Thymus (tissue), 11 donors: ENCODE measurements at regions not wholly inside any gene's neighbourhood (a gene's known extent, or its start where the extent isn't known, plus 50 kb on each side); places are given as distances from the start of the nearest gene placed in this dataset.

Source experiments
- DNase-seq, 9 donors: peaks; one replicate each; pipeline ENCODE4 v3.0.0-alpha.2; 2013; ENCODE audit warnings: low spot score in 9 of 9, low read depth in 6 of 9, missing footprints in 1 of 9
- H3K27ac ChIP-seq, 2 donors: one replicate each; pipeline ENCODE4 v1.5.1; 2013; ENCODE audit warnings: control low read depth in 1 of 2, low read depth in 1 of 2, low read length in 1 of 2, mild to moderate bottlenecking in 1 of 2, moderate library complexity in 1 of 2
- H3K27me3 ChIP-seq, 2 donors: one replicate each; pipeline ENCODE4 v1.5.1; 2013; ENCODE audit warnings: low read length in 1 of 2; ENCODE audit not compliant: control insufficient read depth in 2 of 2, insufficient read depth in 1 of 2
- H3K36me3 ChIP-seq, 2 donors: one replicate each; pipeline ENCODE4 v1.5.1; 2013; ENCODE audit warnings: low read length in 1 of 2, mild to moderate bottlenecking in 1 of 2, moderate library complexity in 1 of 2; ENCODE audit not compliant: control insufficient read depth in 2 of 2, insufficient read depth in 2 of 2
- H3K4me1 ChIP-seq, 2 donors: one replicate each; pipeline ENCODE4 v1.5.1; 2013; ENCODE audit warnings: low read length in 2 of 2; ENCODE audit not compliant: control insufficient read depth in 2 of 2, insufficient read depth in 2 of 2
- H3K4me3 ChIP-seq, 2 donors: one replicate each; pipeline ENCODE4 v1.5.1; 2013; ENCODE audit warnings: low read length in 2 of 2, control low read depth in 1 of 2, mild to moderate bottlenecking in 1 of 2
- H3K9me3 ChIP-seq, 2 donors: one replicate each; pipeline ENCODE4 v1.5.1; 2013; ENCODE audit warnings: low read length in 1 of 2, mild to moderate bottlenecking in 1 of 2; ENCODE audit not compliant: control insufficient read depth in 2 of 2, insufficient read depth in 1 of 2
- WGBS: extraction: QIAGEN DNeasy Blood & Tissue Kit; methylation state at CpG from one replicate; pipeline ENCODE4 v1.1.7; 2013; 5-methylcytosine and 5-hydroxymethylcytosine counted together
- donor health status: healthy.

DNA sequence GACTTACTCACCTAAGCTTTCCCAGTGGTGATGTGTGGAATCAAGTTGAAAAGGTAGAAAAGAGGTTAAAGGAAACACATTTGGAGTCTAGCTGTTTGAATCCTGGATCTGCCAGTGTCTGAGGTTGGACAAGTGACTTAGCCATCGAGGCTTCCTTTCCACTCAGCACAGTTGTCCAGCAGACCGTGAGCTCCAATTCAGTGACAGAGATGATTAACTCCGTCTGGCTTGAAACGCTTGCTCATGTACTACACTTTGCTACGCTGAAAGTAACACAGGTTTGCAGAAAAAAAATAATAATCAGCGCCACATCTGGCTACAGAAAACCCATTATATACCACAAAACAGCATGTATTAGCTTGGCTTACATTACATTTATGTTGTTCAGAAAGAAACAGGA is 364.9 kb upstream of the MCTP2 start:
- Histone ChIP-seq H3K4me3 (no peak overlapping the region), H3K27ac (no peak overlapping the region), H3K9me3 (no peaks in the 10 kb centered on the region), H3K36me3 (no peaks in the 10 kb centered on the region), H3K4me1 (peaks cover 0 to 12% of the 10 kb centered on the region in 2 donors), H3K27me3 (no peaks in the 10 kb centered on the region)
- no peak for DNase-seq
- 89% methylated on average over 6 of the region's 6 CpGs for WGBS

DNA sequence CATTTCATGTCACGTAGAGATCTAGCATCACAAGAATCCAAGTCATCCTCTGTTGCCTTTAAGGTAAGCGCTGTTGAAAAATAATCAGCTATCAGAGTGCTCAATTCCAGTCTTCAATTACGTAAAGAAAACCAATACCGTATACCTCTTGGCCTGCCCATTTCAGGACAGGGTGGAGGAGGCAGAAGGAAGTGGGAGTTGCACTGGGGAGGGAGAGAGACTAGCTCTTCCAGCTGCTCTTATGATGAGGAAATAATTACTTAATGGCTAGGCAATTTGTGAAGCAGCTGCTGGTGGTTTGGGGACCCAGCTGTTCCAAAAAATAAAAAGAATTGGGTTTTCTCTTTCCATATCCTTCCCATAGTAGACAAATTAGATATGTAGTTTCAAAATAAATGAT is 365.8 kb upstream of the MCTP2 start:
- 73% methylated on average over 4 of the region's 4 CpGs for WGBS
- peaks cover 0 to 15% of the 10 kb centered on the region in 2 donors for H3K4me1 ChIP-seq
- no peaks in the 10 kb centered on the region for H3K36me3 ChIP-seq
- DNase-seq = no peak
- H3K9me3 ChIP-seq = no peaks in the 10 kb centered on the region
- H3K27ac ChIP-seq = no peak overlapping the region
- no peaks in the 10 kb centered on the region for H3K27me3 ChIP-seq
- H3K4me3 ChIP-seq = no peak overlapping the region

DNA sequence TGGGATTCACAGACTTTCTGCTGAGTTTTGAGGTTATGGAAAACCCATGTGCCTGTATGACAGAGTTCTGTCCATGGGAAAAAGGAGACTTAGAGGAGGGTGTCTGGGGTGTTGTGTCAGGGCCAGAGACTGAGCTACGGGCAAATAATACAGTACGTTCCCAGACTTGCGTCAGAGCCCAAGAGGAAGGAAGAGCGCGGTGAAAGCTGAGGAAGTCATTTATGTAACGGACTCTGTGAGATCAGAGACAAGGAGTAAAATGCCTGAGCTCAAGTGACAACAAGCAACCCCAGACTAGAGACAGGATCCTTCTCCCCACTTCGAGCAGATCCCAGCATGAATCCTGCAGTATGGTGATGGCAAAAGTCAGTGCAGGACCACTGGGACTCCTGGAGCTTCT is 368.6 kb upstream of the MCTP2 start:
- Histone ChIP-seq H3K36me3 (no peaks in the 10 kb centered on the region), H3K4me3 (no peak overlapping the region), H3K9me3 (no peaks in the 10 kb centered on the region), H3K4me1 (peaks cover 0 to 15% of the 10 kb centered on the region in 2 donors), H3K27ac (peak overlapping the region in 1 of 2 donors; percentile 50), H3K27me3 (no peaks in the 10 kb centered on the region)
- WGBS = 8% methylated on average over 7 of the region's 7 CpGs
- peak in 3 of 9 donors; percentile 2 to 44 (median 3) for DNase-seq

DNA sequence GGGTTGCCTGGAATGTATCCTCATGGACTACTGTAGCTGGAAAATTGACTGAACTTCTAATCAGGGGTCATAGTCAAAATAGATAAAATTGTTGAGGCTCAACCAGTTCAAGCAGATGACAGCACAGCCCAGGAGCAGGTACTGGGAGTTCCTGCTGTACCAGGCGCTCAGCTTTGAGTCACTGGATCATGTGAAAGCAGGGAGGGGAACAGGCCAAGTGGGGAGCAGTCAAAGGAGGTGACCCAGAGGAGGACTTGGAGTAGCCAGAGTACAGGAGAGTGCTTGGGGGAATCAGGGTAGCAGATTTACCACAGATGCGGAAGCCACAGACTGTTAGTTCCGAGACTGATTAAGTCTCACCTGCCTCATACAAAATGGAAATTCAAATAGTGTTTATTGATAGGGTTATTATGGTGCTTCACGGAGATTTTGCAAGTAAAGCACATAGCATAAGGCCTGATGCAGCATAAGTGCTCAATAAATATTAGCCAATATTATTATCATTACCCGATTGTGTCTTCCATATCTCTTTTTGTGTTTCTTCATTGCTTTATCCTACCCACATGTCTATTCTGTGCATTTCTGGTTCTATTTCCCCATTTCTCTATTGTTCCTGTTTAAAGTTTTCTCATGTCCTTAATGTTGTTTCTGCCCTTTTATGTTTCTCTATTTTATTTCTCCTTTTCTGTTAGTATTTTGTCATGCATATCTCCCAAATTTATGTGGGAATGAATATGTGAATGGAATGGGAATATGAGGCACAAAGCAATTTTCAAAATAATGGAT is 369.2 kb upstream of the MCTP2 start:
- H3K27me3 ChIP-seq = no peaks in the 10 kb centered on the region
- WGBS = 59% methylated on average over 5 of the region's 5 CpGs
- H3K4me3 ChIP-seq = no peak overlapping the region
- no peaks in the 10 kb centered on the region for H3K9me3 ChIP-seq
- peaks cover 0 to 15% of the 10 kb centered on the region in 2 donors for H3K4me1 ChIP-seq
- no peak for DNase-seq
- H3K36me3 ChIP-seq = no peaks in the 10 kb centered on the region
- H3K27ac ChIP-seq = no peak overlapping the region

DNA sequence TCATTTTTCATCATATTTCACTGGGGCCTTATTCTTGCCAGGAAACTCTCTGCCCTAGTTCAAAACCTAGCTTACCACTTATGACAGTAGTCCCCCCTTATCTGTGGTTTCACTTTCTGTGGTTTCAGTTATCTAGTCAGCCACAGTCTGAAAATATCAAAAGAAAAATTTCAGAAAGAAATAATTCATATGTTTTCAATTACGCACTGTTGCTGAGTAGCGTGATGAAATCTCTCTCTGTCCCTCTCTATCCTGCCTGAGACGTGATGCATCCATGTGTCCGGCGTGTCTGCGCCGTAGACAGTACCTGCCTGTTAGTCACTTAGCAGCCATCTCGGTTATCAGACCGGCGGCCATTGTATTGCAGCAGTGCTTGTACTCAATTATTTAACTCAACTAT is 369.9 kb upstream of the MCTP2 start:
- Histone ChIP-seq H3K36me3 (no peaks in the 10 kb centered on the region), H3K4me1 (peaks cover 0 to 15% of the 10 kb centered on the region in 2 donors), H3K9me3 (no peaks in the 10 kb centered on the region), H3K27me3 (no peaks in the 10 kb centered on the region), H3K4me3 (no peak overlapping the region), H3K27ac (no peak overlapping the region)
- DNase-seq = peak in 2 of 9 donors; percentile 1 to 40
- 68% methylated on average over 10 of the region's 10 CpGs for WGBS

DNA sequence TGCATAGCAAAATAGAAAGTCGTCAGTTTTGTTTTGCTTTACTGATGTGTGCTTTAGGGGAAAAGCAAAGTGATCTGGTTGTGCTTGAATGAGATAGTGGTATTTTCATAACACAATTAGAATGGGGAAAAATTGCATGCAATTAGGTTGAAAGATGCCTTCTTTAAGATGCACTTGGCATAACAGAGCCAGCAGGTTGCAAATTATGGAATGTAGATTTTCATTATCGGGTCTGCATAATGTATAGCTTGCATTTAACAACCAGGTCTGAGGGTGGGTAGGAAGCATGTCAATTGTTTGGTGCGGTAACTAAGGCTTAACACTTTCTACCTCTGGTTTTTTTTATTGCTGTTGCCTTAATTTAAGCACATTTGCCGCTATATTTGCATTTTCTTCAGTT is 370.7 kb upstream of the MCTP2 start:
- 95% methylated on average over 4 of the region's 4 CpGs for WGBS
- no peaks in the 10 kb centered on the region for H3K9me3 ChIP-seq
- no peak for DNase-seq
- H3K27ac ChIP-seq = no peak overlapping the region
- H3K27me3 ChIP-seq = no peaks in the 10 kb centered on the region
- H3K36me3 ChIP-seq = no peaks in the 10 kb centered on the region
- no peak overlapping the region for H3K4me3 ChIP-seq
- peaks cover 0 to 15% of the 10 kb centered on the region in 2 donors for H3K4me1 ChIP-seq

DNA sequence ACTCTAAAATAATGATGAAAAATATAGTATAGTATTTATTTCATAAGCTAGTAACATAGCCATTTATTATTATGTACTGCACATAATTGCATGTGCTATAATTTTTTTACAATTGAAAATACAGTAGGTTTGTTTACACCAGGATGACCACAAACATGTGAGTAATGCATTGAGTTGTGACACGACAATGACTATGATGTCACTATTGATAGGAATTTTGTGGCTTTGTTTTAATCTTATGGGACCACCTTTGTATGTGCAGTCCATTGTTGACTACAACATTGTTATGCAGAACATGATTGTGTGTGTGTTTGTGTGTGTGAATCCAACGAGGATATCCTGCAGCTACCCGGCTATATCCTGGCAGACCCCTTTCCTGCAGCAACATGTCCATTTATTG is 372.2 kb upstream of the MCTP2 start:
- no peak overlapping the region for H3K4me3 ChIP-seq
- DNase-seq = no peak
- H3K9me3 ChIP-seq = no peaks in the 10 kb centered on the region
- 96% methylated on average over 3 of the region's 3 CpGs for WGBS
- no peak overlapping the region for H3K27ac ChIP-seq
- no peaks in the 10 kb centered on the region for H3K36me3 ChIP-seq
- peaks cover 0 to 15% of the 10 kb centered on the region in 2 donors for H3K4me1 ChIP-seq
- H3K27me3 ChIP-seq = no peaks in the 10 kb centered on the region

DNA sequence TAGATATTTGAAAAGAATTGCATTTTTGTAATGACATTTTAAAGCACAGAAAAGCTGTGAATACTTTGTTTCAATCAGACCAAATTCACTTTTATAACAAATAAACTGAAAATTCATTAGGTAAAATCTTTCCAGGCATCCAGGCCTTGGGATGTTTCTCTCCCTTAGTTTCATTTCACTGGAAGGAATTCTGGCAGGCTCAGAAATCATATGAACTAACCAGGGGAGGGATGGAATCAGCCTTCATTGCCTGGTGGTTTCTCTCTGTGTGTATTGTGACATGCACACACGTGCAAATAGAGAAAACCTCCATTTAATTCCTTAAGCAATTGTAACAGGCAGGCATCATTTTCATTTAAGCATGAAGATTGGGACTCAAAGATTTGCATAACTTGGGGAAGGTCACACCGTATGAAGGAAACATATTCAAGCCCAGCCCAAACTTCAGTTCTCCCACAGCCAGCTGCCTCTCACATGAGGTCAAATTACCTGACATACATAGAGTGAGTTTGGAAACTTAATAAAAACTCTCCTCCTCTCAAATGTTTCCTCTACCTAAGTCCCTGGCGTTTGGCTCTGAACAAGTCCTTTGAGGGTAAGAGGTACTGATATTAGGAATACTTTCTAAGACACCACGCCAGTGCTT is 376.1 kb upstream of the MCTP2 start:
- H3K9me3 ChIP-seq = no peaks in the 10 kb centered on the region
- no peaks in the 10 kb centered on the region for H3K4me1 ChIP-seq
- no peaks in the 10 kb centered on the region for H3K36me3 ChIP-seq
- no peaks in the 10 kb centered on the region for H3K27me3 ChIP-seq
- 91% methylated on average over 4 of the region's 4 CpGs for WGBS
- DNase-seq = no peak
- no peak overlapping the region for H3K27ac ChIP-seq
- no peak overlapping the region for H3K4me3 ChIP-seq

DNA sequence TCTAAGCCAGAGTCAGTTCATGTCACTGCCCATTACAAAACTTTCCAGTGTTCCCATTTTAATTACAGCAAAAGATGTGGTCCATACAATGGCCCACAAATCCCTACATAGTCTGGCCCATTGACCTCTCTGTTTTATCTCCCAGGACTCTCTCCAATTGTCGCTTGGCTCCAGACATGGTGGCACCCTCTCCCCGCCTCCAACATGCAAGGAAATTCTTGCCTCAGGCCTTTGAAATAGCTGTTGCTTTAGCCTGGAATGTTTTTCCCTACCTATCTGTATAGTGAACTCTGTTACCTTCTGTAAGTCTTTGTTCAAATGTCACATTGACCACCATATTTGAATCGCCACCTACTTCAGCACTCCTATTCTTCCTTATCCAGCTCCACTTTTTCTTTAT is 377.3 kb upstream of the MCTP2 start:
- H3K27me3 ChIP-seq = no peaks in the 10 kb centered on the region
- no peak for DNase-seq
- H3K4me1 ChIP-seq = no peaks in the 10 kb centered on the region
- no peak overlapping the region for H3K4me3 ChIP-seq
- no peaks in the 10 kb centered on the region for H3K9me3 ChIP-seq
- H3K27ac ChIP-seq = no peak overlapping the region
- WGBS = 90% methylated on average over 3 of the region's 3 CpGs
- no peaks in the 10 kb centered on the region for H3K36me3 ChIP-seq
